Type B pancreatic cell (in vitro differentiated cells): ENCODE measurements at regions not wholly inside any gene's neighbourhood (a gene's known extent, or its start where the extent isn't known, plus 50 kb on each side); places are given as distances from the start of the nearest gene placed in this dataset.

ENCODE experiments used
- DNase-seq: peaks from one replicate; pipeline ENCODE4 v3.0.0; 2021; ENCODE audit warnings: mixed read lengths; ENCODE audit not compliant: unreplicated experiment; ENCODE audit errors: extremely low spot score
- H3K27ac Mint-ChIP-seq: 2 replicates; pipeline ENCODE4 v1.8.0; 2021; ENCODE audit warnings: mild to moderate bottlenecking, mixed read lengths
- H3K27me3 Mint-ChIP-seq: 2 replicates; pipeline ENCODE4 v1.8.0; 2021; ENCODE audit warnings: mixed read lengths
- H3K36me3 Mint-ChIP-seq: 2 replicates; pipeline ENCODE4 v1.8.0; 2021; ENCODE audit warnings: mixed read lengths
- H3K4me1 Mint-ChIP-seq: one replicate; pipeline ENCODE4 v1.8.0; 2021; ENCODE audit warnings: mixed read lengths; ENCODE audit not compliant: unreplicated experiment
- H3K4me3 Mint-ChIP-seq: 2 replicates; pipeline ENCODE4 v1.8.0; 2021; ENCODE audit warnings: mild to moderate bottlenecking, mixed read lengths
- H3K9me3 Mint-ChIP-seq: 2 replicates; pipeline ENCODE4 v1.8.0; 2021; ENCODE audit warnings: mixed read lengths
- TF ChIP-seq, protein P1 (sequence below): fragments of 200-600 bp; sonication (generic); conservative IDR thresholded peaks from 2 replicates; pipeline ENCODE4 v1.5.0; 2021; ENCODE audit warnings: antibody characterized with exemption, mild to moderate bottlenecking

DNA sequence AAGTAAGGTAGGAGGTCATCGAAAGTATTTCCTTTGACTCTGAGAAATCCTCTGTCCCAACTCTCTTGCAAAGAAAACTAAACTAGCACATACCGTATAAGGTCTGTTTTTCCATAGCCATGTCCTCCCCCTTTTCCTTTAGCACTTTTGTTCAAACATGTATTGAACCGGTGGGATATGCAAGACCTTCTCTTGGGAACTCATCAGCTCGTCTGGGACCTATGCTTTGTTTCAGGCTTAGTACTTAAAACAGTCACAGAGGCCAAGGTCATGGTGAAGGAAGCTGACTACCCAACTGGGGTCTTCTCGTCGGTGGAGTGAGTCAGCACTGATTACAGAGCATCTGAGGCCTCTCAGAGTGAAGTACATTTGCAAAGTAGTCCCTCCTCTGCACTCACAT, 185.0 kb downstream of the ZBTB18 start:
- no peaks in the 10 kb centered on the region for H3K36me3 Mint-ChIP-seq
- H3K27me3 Mint-ChIP-seq: peaks cover 17% of the 10 kb centered on the region
- H3K9me3 Mint-ChIP-seq: no peaks in the 10 kb centered on the region
- no peak overlapping the region for H3K4me3 Mint-ChIP-seq
- TF ChIP-seq, protein P1, sequence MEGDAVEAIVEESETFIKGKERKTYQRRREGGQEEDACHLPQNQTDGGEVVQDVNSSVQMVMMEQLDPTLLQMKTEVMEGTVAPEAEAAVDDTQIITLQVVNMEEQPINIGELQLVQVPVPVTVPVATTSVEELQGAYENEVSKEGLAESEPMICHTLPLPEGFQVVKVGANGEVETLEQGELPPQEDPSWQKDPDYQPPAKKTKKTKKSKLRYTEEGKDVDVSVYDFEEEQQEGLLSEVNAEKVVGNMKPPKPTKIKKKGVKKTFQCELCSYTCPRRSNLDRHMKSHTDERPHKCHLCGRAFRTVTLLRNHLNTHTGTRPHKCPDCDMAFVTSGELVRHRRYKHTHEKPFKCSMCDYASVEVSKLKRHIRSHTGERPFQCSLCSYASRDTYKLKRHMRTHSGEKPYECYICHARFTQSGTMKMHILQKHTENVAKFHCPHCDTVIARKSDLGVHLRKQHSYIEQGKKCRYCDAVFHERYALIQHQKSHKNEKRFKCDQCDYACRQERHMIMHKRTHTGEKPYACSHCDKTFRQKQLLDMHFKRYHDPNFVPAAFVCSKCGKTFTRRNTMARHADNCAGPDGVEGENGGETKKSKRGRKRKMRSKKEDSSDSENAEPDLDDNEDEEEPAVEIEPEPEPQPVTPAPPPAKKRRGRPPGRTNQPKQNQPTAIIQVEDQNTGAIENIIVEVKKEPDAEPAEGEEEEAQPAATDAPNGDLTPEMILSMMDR: no peak
- no peak for DNase-seq
- H3K4me1 Mint-ChIP-seq: peaks cover 17% of the 10 kb centered on the region
- H3K27ac Mint-ChIP-seq: no peak overlapping the region

DNA sequence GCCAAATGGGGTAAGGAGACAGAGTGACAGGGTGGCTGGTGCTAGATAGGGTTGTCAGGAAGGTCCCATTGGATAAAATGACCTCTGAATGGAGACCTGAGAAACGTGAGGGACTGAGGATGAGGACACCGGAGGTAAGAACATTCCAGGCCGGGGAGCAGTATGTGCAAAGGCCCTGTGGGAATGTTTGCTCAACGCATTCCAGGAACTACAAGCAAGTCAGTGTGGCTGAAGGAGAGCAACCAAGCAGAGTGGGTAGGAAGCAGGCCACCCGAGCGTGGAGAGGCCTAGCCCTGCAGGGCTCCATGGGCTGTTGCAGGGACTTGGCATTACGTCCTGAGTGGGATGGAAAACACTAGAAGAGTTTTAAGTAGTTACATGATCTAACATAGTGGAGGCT, 185.6 kb downstream of the ZBTB18 start:
- TF ChIP-seq, protein P1: no peak
- Mint-ChIP-seq H3K27me3 (peaks cover 13% of the 10 kb centered on the region), H3K36me3 (no peaks in the 10 kb centered on the region), H3K9me3 (no peaks in the 10 kb centered on the region), H3K4me3 (no peak overlapping the region), H3K4me1 (peaks cover 13% of the 10 kb centered on the region), H3K27ac (no peak overlapping the region)
- DNase-seq: no peak

DNA sequence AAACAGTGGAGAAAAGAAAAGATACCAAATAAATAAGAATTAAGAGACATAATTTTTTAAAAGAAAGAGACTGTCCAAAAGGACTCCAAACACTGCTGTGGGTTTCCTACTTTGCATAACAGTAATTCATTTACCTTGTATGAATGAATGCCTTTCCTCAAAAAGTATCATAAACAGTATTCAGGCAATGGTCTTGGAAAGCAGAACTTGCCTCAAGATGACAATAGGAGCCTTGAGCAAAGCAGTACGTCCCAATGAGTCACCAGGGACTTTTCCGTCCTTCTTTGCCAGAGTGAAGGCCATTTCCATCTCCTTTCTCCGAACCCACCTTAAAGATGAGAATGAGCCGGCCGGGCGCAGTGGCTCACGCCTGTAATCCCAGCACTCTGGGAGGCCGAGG, 186.4 kb downstream of the ZBTB18 start:
- Mint-ChIP-seq H3K4me1 (peaks cover 7% of the 10 kb centered on the region), H3K27ac (no peak overlapping the region), H3K27me3 (peaks cover 9% of the 10 kb centered on the region), H3K9me3 (no peaks in the 10 kb centered on the region), H3K36me3 (no peaks in the 10 kb centered on the region), H3K4me3 (no peak overlapping the region)
- TF ChIP-seq, protein P1: no peak
- DNase-seq: no peak

DNA sequence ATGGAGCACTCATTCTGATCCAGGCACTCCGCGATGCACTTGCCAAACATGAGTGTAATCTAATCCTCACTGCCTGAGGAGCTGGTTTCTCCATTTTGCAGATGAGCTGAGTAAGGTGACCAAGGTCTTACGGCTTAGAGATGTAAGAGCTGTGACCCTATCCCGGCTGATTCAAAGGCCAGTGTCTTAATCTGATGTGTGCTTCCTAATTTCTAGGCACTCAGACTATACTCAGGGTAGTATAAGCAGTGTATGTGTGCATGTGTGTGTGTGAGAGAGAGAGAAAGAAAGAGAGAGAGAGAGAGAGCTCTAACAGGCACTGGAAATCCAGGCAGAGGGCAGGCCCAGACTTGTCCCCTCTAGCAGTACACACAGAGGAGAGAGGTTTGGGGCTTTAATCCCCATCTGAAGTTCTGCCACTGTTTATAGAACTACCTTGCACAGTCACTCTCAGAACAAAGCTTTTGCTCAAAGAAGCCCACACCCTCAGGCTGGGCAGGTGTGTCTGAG, 188.2 kb downstream of the ZBTB18 start:
- Mint-ChIP-seq H3K9me3 (no peaks in the 10 kb centered on the region), H3K27ac (peak overlapping the region; percentile 66), H3K4me1 (no peaks in the 10 kb centered on the region), H3K27me3 (no peaks in the 10 kb centered on the region), H3K4me3 (no peak overlapping the region), H3K36me3 (no peaks in the 10 kb centered on the region)
- TF ChIP-seq, protein P1: no peak
- peak; percentile 40 for DNase-seq

DNA sequence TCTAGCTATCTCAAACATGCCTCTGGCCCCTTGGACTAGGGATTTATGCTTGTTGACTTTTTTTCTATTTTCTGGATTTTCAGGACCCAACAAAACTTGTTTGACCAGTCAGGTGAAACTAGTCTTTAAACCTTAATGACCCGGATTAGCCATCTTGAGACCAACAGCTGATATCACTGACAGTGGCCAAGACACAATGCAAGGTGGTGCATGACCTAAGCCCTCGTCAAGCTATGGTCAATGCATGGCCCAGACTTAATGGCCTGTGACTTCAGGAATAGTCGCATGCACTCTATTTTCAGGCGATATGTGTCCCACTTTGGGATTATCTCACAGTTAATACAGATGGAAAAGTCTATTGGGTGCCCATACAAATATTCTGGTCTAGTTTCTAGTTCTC, 190.4 kb downstream of the ZBTB18 start:
- Mint-ChIP-seq H3K4me3 (no peak overlapping the region), H3K27me3 (no peaks in the 10 kb centered on the region), H3K36me3 (no peaks in the 10 kb centered on the region), H3K27ac (no peak overlapping the region), H3K4me1 (no peaks in the 10 kb centered on the region), H3K9me3 (no peaks in the 10 kb centered on the region)
- peak; percentile 7 for DNase-seq
- TF ChIP-seq, protein P1: no peak

DNA sequence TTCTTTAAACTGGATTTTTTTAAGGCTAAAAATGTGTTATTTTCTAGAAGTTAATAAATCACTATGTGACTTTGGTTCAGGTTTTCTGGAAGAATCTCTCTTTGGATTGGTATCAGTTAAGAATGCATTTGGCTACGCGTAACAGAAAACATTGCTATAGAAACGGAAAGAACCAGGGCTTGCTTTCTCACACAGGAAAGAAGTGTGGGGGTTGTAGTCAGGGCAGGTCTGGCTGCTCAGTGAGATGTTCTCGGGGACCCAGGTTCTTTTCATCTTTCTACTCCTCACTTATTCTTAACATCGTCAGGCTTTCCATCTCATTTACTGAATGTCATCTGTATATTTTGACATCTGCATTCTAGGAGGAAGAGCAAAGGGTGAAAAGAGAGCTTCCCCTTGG, 191.4 kb downstream of the ZBTB18 start:
- H3K4me3 Mint-ChIP-seq: no peak overlapping the region
- no peak overlapping the region for H3K27ac Mint-ChIP-seq
- H3K27me3 Mint-ChIP-seq: no peaks in the 10 kb centered on the region
- H3K4me1 Mint-ChIP-seq: no peaks in the 10 kb centered on the region
- TF ChIP-seq, protein P1: no peak
- peak; percentile 6 for DNase-seq
- no peaks in the 10 kb centered on the region for H3K36me3 Mint-ChIP-seq
- no peaks in the 10 kb centered on the region for H3K9me3 Mint-ChIP-seq
